Fibroblast of the aortic adventitia (primary cell): ENCODE measurements at regions not wholly inside any gene's neighbourhood (a gene's known extent, or its start where the extent isn't known, plus 50 kb on each side); places are given as distances from the start of the nearest gene placed in this dataset.

Experiments used
- DNase-seq: peaks from one replicate; pipeline ENCODE4 v3.0.0-alpha.2; 2010; ENCODE audit warnings: low read depth
- H3K4me3 ChIP-seq: 2 replicates; pipeline ENCODE4 v1.5.1; 2011; ENCODE audit warnings: low read depth, mild to moderate bottlenecking, control low read depth, low read length, moderate library complexity
- TF ChIP-seq, protein P1 (sequence below): IDR thresholded peaks from 2 replicates; pipeline ENCODE4 v1.5.1; 2011; ENCODE audit warnings: mild to moderate bottlenecking, low read length, control low read depth, inconsistent platforms; ENCODE audit not compliant: insufficient read depth

DNA sequence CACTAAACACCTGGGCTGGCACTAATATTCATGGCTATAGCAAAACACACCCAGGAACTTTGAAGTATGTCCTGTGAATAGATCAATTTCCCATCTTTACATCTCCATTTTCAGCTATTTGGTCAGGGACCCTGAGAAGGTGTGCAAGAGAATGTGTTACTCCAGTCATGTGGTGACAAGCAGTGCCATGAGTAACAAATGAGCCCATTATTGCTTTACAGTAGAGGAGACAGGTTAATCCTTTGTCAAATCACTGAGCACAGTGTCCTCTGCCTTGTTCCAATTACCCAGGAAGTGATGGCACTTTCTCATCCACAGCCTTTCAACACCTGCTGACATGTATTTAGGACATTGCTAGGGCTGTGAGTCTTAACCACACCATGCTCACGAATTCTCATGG, 664.8 kb upstream of the API5 start:
- DNase-seq, result no peak
- H3K4me3 ChIP-seq, result no peak overlapping the region
- TF ChIP-seq, protein P1, sequence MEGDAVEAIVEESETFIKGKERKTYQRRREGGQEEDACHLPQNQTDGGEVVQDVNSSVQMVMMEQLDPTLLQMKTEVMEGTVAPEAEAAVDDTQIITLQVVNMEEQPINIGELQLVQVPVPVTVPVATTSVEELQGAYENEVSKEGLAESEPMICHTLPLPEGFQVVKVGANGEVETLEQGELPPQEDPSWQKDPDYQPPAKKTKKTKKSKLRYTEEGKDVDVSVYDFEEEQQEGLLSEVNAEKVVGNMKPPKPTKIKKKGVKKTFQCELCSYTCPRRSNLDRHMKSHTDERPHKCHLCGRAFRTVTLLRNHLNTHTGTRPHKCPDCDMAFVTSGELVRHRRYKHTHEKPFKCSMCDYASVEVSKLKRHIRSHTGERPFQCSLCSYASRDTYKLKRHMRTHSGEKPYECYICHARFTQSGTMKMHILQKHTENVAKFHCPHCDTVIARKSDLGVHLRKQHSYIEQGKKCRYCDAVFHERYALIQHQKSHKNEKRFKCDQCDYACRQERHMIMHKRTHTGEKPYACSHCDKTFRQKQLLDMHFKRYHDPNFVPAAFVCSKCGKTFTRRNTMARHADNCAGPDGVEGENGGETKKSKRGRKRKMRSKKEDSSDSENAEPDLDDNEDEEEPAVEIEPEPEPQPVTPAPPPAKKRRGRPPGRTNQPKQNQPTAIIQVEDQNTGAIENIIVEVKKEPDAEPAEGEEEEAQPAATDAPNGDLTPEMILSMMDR, result no peak

DNA sequence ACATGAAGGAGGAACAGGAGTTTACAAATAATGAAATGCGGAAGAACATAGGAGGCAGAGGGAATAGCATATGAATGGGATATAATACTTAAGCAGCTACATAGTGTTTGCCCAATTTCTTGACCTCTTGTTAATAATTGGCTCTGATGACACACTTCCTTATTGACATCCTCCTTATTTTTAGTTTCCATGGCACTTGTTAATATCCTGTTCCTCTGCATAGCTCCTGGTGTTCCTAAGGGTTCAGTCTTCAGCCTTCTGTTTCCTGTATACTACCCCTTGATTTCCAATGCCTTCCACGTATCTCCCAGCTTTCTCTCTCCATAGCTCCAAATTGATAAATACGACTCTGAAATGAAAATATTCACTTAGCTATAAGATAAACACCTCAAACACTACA, 663.8 kb upstream of the API5 start:
- TF ChIP-seq, protein P1, result no peak
- no peak overlapping the region for H3K4me3 ChIP-seq
- DNase-seq, result no peak

DNA sequence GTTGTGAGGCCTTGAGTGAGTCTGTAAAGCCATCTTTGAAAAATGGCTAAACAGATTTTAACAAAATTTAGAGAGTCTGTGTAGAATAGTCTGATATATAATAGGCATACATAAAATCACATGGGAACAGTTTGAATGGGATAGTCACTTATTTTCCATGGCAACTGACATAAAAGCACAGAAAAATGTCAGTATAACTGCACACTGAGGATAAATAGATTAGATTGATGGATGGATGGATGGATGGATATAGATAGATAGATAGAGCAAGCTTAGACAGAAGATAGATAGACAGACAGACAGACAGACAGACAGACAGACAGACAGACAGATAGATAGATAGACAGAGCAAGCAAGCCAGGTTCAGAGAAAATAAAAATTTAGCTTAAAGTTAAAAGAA, 660.2 kb upstream of the API5 start:
- H3K4me3 ChIP-seq, result no peak overlapping the region
- DNase-seq, result no peak
- TF ChIP-seq, protein P1, result no peak

DNA sequence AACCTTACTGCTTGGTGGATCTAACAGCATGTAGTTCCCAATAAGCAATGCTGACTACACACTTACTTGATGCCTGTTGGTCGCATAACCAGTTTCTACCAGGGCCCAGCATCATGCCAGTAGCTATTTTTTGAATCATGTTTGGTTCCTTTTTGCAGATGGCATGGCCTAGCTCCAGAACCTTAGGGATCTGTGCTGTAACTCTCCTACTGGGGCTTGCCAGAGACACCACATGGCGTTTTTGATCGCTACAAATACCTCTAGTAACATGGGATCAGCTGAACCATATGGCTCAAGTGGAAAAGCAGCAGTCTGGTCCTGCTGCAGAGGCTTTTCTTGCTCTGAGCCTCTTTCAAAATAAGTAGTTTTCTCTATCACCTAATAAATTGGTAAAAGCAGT, 654.6 kb upstream of the API5 start:
- TF ChIP-seq, protein P1, result no peak
- DNase-seq, result no peak
- no peak overlapping the region for H3K4me3 ChIP-seq

DNA sequence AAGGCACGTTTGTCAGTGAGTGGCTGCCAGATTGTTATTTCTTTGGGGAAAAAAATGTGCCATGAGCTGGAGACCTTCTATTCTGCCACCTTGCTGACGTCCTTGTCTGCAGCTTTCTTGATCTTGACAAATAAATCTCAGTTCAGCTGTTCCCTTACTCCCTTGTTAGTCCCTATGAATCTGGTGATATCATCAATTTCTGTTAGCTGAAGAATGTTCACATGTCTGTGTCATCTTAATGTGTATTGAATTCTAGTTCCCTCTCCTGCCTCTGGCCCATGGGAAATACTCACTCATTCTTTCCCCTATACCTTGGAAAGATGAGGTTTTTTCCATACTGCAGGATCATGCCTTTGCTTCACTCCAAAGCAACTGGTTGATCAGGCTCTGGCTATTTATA, 649.9 kb upstream of the API5 start:
- TF ChIP-seq, protein P1, result no peak
- H3K4me3 ChIP-seq, result no peak overlapping the region
- no peak for DNase-seq

DNA sequence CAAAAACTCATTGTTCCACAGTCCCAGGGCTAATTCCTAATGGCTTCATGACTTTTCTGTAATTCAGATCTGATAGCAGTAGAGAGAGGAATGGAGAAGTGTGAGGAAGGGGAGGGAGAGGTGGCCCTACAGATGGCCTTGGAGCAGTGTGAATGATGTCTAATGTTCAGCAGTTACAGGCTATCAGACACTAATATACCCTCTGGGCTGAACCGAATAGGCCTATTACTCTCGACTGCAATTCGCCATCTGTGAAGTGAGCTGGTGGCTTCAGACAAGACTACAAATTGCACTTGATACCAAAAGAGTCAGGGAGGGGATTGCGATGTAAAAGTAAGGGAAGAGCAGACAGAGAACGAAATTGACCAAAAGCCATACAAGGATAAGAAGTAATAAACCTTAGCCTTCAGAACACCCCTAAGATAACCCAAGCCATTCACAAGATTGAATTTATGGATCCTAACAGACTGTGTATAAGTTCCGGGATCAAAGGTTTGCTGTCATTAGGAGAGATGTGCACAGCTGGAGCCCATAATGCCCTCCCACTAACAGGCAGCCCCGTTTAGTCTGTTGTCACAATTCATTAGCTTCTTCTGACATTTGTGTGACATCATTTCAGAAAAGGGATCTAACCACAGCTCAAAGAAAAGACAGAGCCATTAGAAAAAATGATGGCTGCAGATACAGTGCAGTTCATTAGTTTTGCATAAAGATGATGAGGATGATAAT, 642.4 kb upstream of the API5 start:
- TF ChIP-seq, protein P1, result no peak
- no peak overlapping the region for H3K4me3 ChIP-seq
- no peak for DNase-seq

DNA sequence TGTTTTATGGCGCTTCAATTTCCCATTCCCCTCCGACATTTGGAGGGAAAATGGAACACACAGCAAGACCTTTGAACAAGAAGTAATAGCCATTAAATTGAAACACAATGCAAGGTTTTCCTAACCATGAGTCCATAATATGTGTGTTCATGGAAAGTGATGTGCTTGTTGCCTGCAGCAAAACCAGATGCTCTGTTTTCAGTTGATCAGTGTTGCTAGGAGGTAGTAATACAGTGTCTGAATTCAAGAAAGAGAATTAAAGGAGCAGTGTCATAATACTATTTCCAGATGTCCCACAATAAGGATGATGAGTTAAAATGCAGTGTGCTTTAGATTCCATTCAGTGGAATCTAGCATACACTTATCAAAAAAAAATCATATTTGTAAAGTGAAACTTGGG, 637.4 kb upstream of the API5 start:
- TF ChIP-seq, protein P1, result no peak
- H3K4me3 ChIP-seq, result no peak overlapping the region
- no peak for DNase-seq
